H1 (cell line): ENCODE measurements at regions not wholly inside any gene's neighbourhood (a gene's known extent, or its start where the extent isn't known, plus 50 kb on each side); places are given as distances from the start of the nearest gene placed in this dataset.

Source experiments
- CTCF ChIP-seq, 3 experiments: IDR thresholded peaks; 1 replicate in 2 of 3; 2 replicates in 1 of 3; pipeline versions ENCODE4 v1.5.1 to v1.6.1; 2011; ENCODE audit warnings: low read length in 3 of 3, mild to moderate bottlenecking in 3 of 3, inconsistent platforms in 2 of 3, low read depth in 1 of 3, moderate library complexity in 1 of 3; ENCODE audit not compliant: insufficient read depth in 1 of 3; ENCODE audit errors: control extremely low read depth in 1 of 3
- EP300 ChIP-seq, 2 experiments: IDR thresholded peaks; 1 replicate in 1 of 2; 2 replicates in 1 of 2; pipeline ENCODE4 v1.6.1; 2011 to 2012; ENCODE audit warnings: low read depth in 2 of 2, low read length in 2 of 2, mild to moderate bottlenecking in 2 of 2, borderline replicate concordance in 1 of 2, inconsistent platforms in 1 of 2, moderate library complexity in 1 of 2
- POLR2A ChIP-seq, 2 experiments: IDR thresholded peaks; 1 replicate in 1 of 2; 2 replicates in 1 of 2; pipeline ENCODE4 v1.6.1; 2011; ENCODE audit warnings: low read depth in 2 of 2, low read length in 2 of 2, mild to moderate bottlenecking in 2 of 2; ENCODE audit errors: control extremely low read depth in 1 of 2
- RAD21 ChIP-seq, 2 experiments: IDR thresholded peaks in 1 of 2; conservative IDR thresholded peaks in 1 of 2; 2 replicates each; pipeline ENCODE4 v1.6.1; 2011; ENCODE audit warnings: low read depth in 2 of 2, low read length in 2 of 2, improper control_type of control experiment in 1 of 2, inconsistent platforms in 1 of 2, mild to moderate bottlenecking in 1 of 2, moderate library complexity in 1 of 2
- TBP ChIP-seq: IDR thresholded peaks from 2 replicates; pipeline ENCODE4 v1.6.1; 2011; ENCODE audit warnings: low read depth, low read length, improper control_type of control experiment

DNA sequence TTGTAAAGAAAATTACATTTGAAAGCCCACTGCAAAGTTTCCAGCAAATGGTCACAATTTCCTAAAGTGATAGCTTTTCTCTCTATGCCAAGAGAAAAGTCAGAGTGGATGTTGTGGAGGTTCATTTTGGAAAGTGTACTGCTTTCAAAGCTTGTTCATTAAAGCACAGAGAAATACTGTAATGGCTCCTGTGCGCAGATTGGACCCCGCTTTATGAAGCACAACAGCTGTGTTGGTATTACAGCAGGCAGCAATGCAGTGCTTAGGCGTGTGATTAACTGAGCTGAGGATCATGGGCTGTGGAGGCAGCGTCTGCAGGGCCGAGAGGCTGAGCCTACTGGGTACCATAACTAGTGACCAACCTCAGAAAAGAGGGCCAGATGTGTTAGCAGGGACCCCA lies 478.4 kb upstream of the CFAP20DC start:
- no peak for TF ChIP-seq CTCF (IDR thresholded peaks at IDR 0.05; ENCODE audit: control extremely low read depth in 1 of 3, insufficient read depth in 1 of 3, low read depth in 1 of 3, low read length in 3 of 3)
- TF ChIP-seq TBP: no peak
- TF ChIP-seq RAD21 (IDR thresholded peaks at IDR 0.05 in 1 of 2, conservative IDR thresholded peaks at IDR 0.05 in 1 of 2; ENCODE audit: low read depth in 2 of 2, low read length in 2 of 2): no peak
- no peak for TF ChIP-seq POLR2A (IDR thresholded peaks at IDR 0.05; ENCODE audit: control extremely low read depth in 1 of 2, low read depth in 2 of 2, low read length in 2 of 2)
- no peak for TF ChIP-seq EP300 (IDR thresholded peaks at IDR 0.05; ENCODE audit: borderline replicate concordance in 1 of 2, low read depth in 2 of 2, low read length in 2 of 2)
